ENCODE measurements at regions not wholly inside any gene's neighbourhood (a gene's known extent, or its start where the extent isn't known, plus 50 kb on each side); places are given as distances from the start of the nearest gene placed in this dataset.

GRCh38 chr2:88248280-88248828, 78.2 kb downstream of the THNSL2 start:
- Histone ChIP-seq H3K4me1 (ENCODE audit: low read length) (no peaks in the 10 kb centered on the region), H3K79me2 (ENCODE audit: low read length) (no peaks in the 10 kb centered on the region), H3K27me3 (ENCODE audit: low read depth, low read length) (no peaks in the 10 kb centered on the region), H3K9ac (ENCODE audit: low read length) (no peak overlapping the region), H2AFZ (ENCODE audit: low read depth, low read length) (no peak overlapping the region), H3K27ac (ENCODE audit: low read length) (no peak overlapping the region), H3K4me2 (ENCODE audit: low read length) (no peak overlapping the region), H4K20me1 (ENCODE audit: insufficient read depth, low read length) (no peaks in the 10 kb centered on the region), H3K4me3 (ENCODE audit: low read length) (no peak overlapping the region), H3K9me3 (ENCODE audit: insufficient read depth, low read length) (no peaks in the 10 kb centered on the region), H3K36me3 (replicated peaks; ENCODE audit: low read depth, low read length) (no peaks in the 10 kb centered on the region)
- TF ChIP-seq CTCF (IDR thresholded peaks at IDR 0.05; ENCODE audit: low read depth, low read length): no peak
- TF ChIP-seq EZH2phosphoT487 (IDR thresholded peaks at IDR 0.05; ENCODE audit: low read depth): no peak

GRCh38 chr2:88247531-88247930, 77.4 kb downstream of the THNSL2 start:
- H3K9ac ChIP-seq (ENCODE audit: low read length): no peak overlapping the region
- H3K79me2 ChIP-seq (ENCODE audit: low read length): no peaks in the 10 kb centered on the region
- no peaks in the 10 kb centered on the region for H3K27me3 ChIP-seq (ENCODE audit: low read depth, low read length)
- no peaks in the 10 kb centered on the region for H4K20me1 ChIP-seq (ENCODE audit: insufficient read depth, low read length)
- H3K9me3 ChIP-seq (ENCODE audit: insufficient read depth, low read length): no peaks in the 10 kb centered on the region
- no peaks in the 10 kb centered on the region for H3K36me3 ChIP-seq (replicated peaks; ENCODE audit: low read depth, low read length)
- no peak overlapping the region for H3K27ac ChIP-seq (ENCODE audit: low read length)
- no peak overlapping the region for H2AFZ ChIP-seq (ENCODE audit: low read depth, low read length)
- H3K4me3 ChIP-seq (ENCODE audit: low read length): no peak overlapping the region
- TF ChIP-seq EZH2phosphoT487 (IDR thresholded peaks at IDR 0.05; ENCODE audit: low read depth): no peak
- TF ChIP-seq CTCF (IDR thresholded peaks at IDR 0.05; ENCODE audit: low read depth, low read length): no peak
- H3K4me2 ChIP-seq (ENCODE audit: low read length): no peak overlapping the region
- no peaks in the 10 kb centered on the region for H3K4me1 ChIP-seq (ENCODE audit: low read length)

GRCh38 chr2:88245109-88245508, 75.0 kb downstream of the THNSL2 start:
- no peak overlapping the region for H3K27ac ChIP-seq (ENCODE audit: low read length)
- no peaks in the 10 kb centered on the region for H3K9me3 ChIP-seq (ENCODE audit: insufficient read depth, low read length)
- H3K27me3 ChIP-seq (ENCODE audit: low read depth, low read length): no peaks in the 10 kb centered on the region
- H4K20me1 ChIP-seq (ENCODE audit: insufficient read depth, low read length): no peaks in the 10 kb centered on the region
- no peak overlapping the region for H3K4me3 ChIP-seq (ENCODE audit: low read length)
- no peak overlapping the region for H2AFZ ChIP-seq (ENCODE audit: low read depth, low read length)
- no peaks in the 10 kb centered on the region for H3K79me2 ChIP-seq (ENCODE audit: low read length)
- no peaks in the 10 kb centered on the region for H3K36me3 ChIP-seq (replicated peaks; ENCODE audit: low read depth, low read length)
- H3K4me1 ChIP-seq (ENCODE audit: low read length): no peaks in the 10 kb centered on the region
- H3K4me2 ChIP-seq (ENCODE audit: low read length): no peak overlapping the region
- TF ChIP-seq EZH2phosphoT487 (IDR thresholded peaks at IDR 0.05; ENCODE audit: low read depth) (no peak), CTCF (IDR thresholded peaks at IDR 0.05; ENCODE audit: low read depth, low read length) (no peak)
- H3K9ac ChIP-seq (ENCODE audit: low read length): no peak overlapping the region

GRCh38 chr2:88239781-88240180, 69.6 kb downstream of the THNSL2 start:
- Histone ChIP-seq H4K20me1 (ENCODE audit: insufficient read depth, low read length) (no peaks in the 10 kb centered on the region), H3K27ac (ENCODE audit: low read length) (no peak overlapping the region), H3K4me1 (ENCODE audit: low read length) (no peaks in the 10 kb centered on the region), H3K4me2 (ENCODE audit: low read length) (no peak overlapping the region), H2AFZ (ENCODE audit: low read depth, low read length) (no peak overlapping the region), H3K79me2 (ENCODE audit: low read length) (no peaks in the 10 kb centered on the region), H3K9ac (ENCODE audit: low read length) (no peak overlapping the region), H3K27me3 (ENCODE audit: low read depth, low read length) (no peaks in the 10 kb centered on the region), H3K36me3 (replicated peaks; ENCODE audit: low read depth, low read length) (no peaks in the 10 kb centered on the region), H3K9me3 (ENCODE audit: insufficient read depth, low read length) (no peaks in the 10 kb centered on the region), H3K4me3 (ENCODE audit: low read length) (no peak overlapping the region)
- TF ChIP-seq EZH2phosphoT487 (IDR thresholded peaks at IDR 0.05; ENCODE audit: low read depth) (no peak), CTCF (IDR thresholded peaks at IDR 0.05; ENCODE audit: low read depth, low read length) (no peak)
